GM21528 (cell line): ENCODE measurements at regions not wholly inside any gene's neighbourhood (a gene's known extent, or its start where the extent isn't known, plus 50 kb on each side); places are given as distances from the start of the nearest gene placed in this dataset.

ENCODE experiments used
- ATAC-seq: cut with Tn5 transposase; IDR thresholded peaks from one replicate; pipeline ENCODE4 v1.9.1; 2021; ENCODE audit warnings: mild to moderate bottlenecking, moderate library complexity; ENCODE audit not compliant: unreplicated experiment, low FRiP score

GRCh38 chr18:11553098-11553940 lies 56.1 kb upstream of the SLC35G4 start:
- peak; percentile 57 for ATAC-seq

GRCh38 chr18:11548916-11549551 lies 60.4 kb upstream of the SLC35G4 start:
- no peak for ATAC-seq

GRCh38 chr18:11548396-11548795 lies 61.0 kb upstream of the SLC35G4 start:
- no peak for ATAC-seq

- ATAC-seq: no peak
Observed at GRCh38 chr18:11544060-11544633, 65.2 kb upstream of the SLC35G4 start.

GRCh38 chr18:11541179-11541578 lies 68.2 kb upstream of the SLC35G4 start:
- ATAC-seq: no peak

GRCh38 chr18:11533942-11534496 lies 75.4 kb upstream of the SLC35G4 start:
- ATAC-seq: no peak

- ATAC-seq: no peak
Observed at GRCh38 chr18:11533513-11533890, 75.9 kb upstream of the SLC35G4 start.

- ATAC-seq: no peak
Observed at GRCh38 chr18:11532758-11533512, 76.5 kb upstream of the SLC35G4 start.

GRCh38 chr18:11529081-11529480 lies 80.3 kb upstream of the SLC35G4 start:
- no peak for ATAC-seq

GRCh38 chr18:11526675-11527074 lies 82.7 kb upstream of the SLC35G4 start:
- ATAC-seq: no peak

- ATAC-seq: no peak
Observed at GRCh38 chr18:11523804-11524203, 85.6 kb upstream of the SLC35G4 start.

GRCh38 chr18:11522992-11523391 lies 86.4 kb upstream of the SLC35G4 start:
- no peak for ATAC-seq

- no peak for ATAC-seq
Observed at GRCh38 chr18:11521853-11522252, 87.5 kb upstream of the SLC35G4 start.

GRCh38 chr18:11520536-11520935 lies 88.9 kb upstream of the SLC35G4 start:
- no peak for ATAC-seq

GRCh38 chr18:11518788-11519685 lies 90.4 kb upstream of the SLC35G4 start:
- peak; percentile 73 for ATAC-seq

GRCh38 chr18:11517704-11518103 lies 91.7 kb upstream of the SLC35G4 start:
- ATAC-seq: no peak

- ATAC-seq: no peak
Observed at GRCh38 chr18:11516751-11517503, 92.5 kb upstream of the SLC35G4 start.

GRCh38 chr18:11514267-11514666 lies 95.1 kb upstream of the SLC35G4 start:
- no peak for ATAC-seq
